ENCODE measurements at regions not wholly inside any gene's neighbourhood (a gene's known extent, or its start where the extent isn't known, plus 50 kb on each side); places are given as distances from the start of the nearest gene placed in this dataset.

GRCh38 chr2:217099561-217099960 lies 239.7 kb upstream of the TNP1 start:
- no peaks in the 10 kb centered on the region for H3K9me3 ChIP-seq
- TF ChIP-seq CTCF (IDR thresholded peaks at IDR 0.05) (no peak), POLR2AphosphoS5 (IDR thresholded peaks at IDR 0.05) (no peak), EP300 (IDR thresholded peaks at IDR 0.05) (no peak), POLR2A (IDR thresholded peaks at IDR 0.05) (no peak)
- H3K36me3 ChIP-seq: no peaks in the 10 kb centered on the region
- no peak overlapping the region for H3K4me3 ChIP-seq
- no peak overlapping the region for H3K27ac ChIP-seq
- DNase-seq: no peak
- intact Hi-C loops (cut with DNase I; ENCODE audit: low total_unique reads): no loop called here
- no peaks in the 10 kb centered on the region for H3K4me1 ChIP-seq
- no peaks in the 10 kb centered on the region for H3K27me3 ChIP-seq

DNA sequence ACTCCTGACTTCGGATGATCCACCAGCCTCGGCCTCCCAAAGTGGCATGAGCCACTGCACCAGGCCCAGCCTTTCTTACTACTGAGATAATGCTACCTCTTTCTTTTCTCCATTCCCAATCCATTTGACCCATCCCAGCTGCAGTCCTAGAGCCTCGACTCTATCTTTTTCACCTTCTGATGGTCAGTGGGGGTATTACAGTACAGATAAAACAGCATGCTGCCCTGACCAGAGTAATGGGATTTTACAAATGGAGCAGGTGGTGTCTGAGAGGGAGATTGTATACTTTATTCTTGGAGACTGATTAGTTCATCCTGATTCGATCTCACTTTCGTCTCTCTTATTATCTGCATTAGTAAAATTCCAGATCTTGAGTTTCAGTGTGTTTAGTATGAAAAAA lies 238.6 kb upstream of the TNP1 start:
- intact Hi-C loops (cut with DNase I; ENCODE audit: low total_unique reads): no loop called here
- Histone ChIP-seq H3K36me3 (no peaks in the 10 kb centered on the region), H3K4me3 (no peak overlapping the region), H3K27ac (no peak overlapping the region), H3K27me3 (no peaks in the 10 kb centered on the region), H3K4me1 (peaks cover 0 to under 1% (median 0%) of the 10 kb centered on the region in 4 donors), H3K9me3 (no peaks in the 10 kb centered on the region)
- TF ChIP-seq EP300 (IDR thresholded peaks at IDR 0.05) (no peak), CTCF (IDR thresholded peaks at IDR 0.05) (no peak), POLR2AphosphoS5 (IDR thresholded peaks at IDR 0.05) (no peak)
- no peak for DNase-seq
- 89 to 91% (median 90%) methylated on average over 5 of the region's 5 CpGs for WGBS, 5 donors

- no peak for TF ChIP-seq CTCF (IDR thresholded peaks at IDR 0.05)
- TF ChIP-seq POLR2A (IDR thresholded peaks at IDR 0.05): no peak
- no peak for TF ChIP-seq EP300 (IDR thresholded peaks at IDR 0.05)
- TF ChIP-seq POLR2AphosphoS5 (IDR thresholded peaks at IDR 0.05): no peak
- no peaks in the 10 kb centered on the region for H3K27me3 ChIP-seq
- H3K9me3 ChIP-seq: no peaks in the 10 kb centered on the region
- no peak for DNase-seq
- no peaks in the 10 kb centered on the region for H3K36me3 ChIP-seq
- no peak overlapping the region for H3K4me3 ChIP-seq
- peaks cover 6 to 11% (median 9%) of the 10 kb centered on the region in 4 donors for H3K4me1 ChIP-seq
- 79 to 87% (median 86%) methylated on average over 2 of the region's 2 CpGs for WGBS, 5 donors
- H3K27ac ChIP-seq: no peak overlapping the region
- intact Hi-C loops (cut with DNase I; ENCODE audit: low total_unique reads): no loop called here
Measured at GRCh38 chr2:217097346-217097745, 237.5 kb upstream of the TNP1 start.

GRCh38 chr2:217096474-217097225 lies 236.8 kb upstream of the TNP1 start:
- WGBS, 5 donors: 77 to 83% (median 81%) methylated on average over 7 of the region's 7 CpGs
- intact Hi-C loops (cut with DNase I; ENCODE audit: low total_unique reads): no loop called here
- Histone ChIP-seq H3K4me3 (no peak overlapping the region), H3K4me1 (peaks cover 6 to 12% (median 10%) of the 10 kb centered on the region in 4 donors), H3K27me3 (no peaks in the 10 kb centered on the region), H3K36me3 (no peaks in the 10 kb centered on the region), H3K27ac (no peak overlapping the region), H3K9me3 (no peaks in the 10 kb centered on the region)
- TF ChIP-seq EP300 (IDR thresholded peaks at IDR 0.05) (no peak), POLR2A (IDR thresholded peaks at IDR 0.05) (no peak)
- no peak for DNase-seq

GRCh38 chr2:217095511-217096205 lies 235.8 kb upstream of the TNP1 start:
- Histone ChIP-seq H3K36me3 (no peaks in the 10 kb centered on the region), H3K27me3 (no peaks in the 10 kb centered on the region), H3K27ac (no peak overlapping the region), H3K4me3 (no peak overlapping the region), H3K9me3 (no peaks in the 10 kb centered on the region), H3K4me1 (peaks cover 6 to 13% (median 10%) of the 10 kb centered on the region in 4 donors)
- no peak for DNase-seq
- intact Hi-C loops (cut with DNase I; ENCODE audit: low total_unique reads): no loop called here
- TF ChIP-seq POLR2A (IDR thresholded peaks at IDR 0.05) (no peak), EP300 (IDR thresholded peaks at IDR 0.05) (no peak), CTCF (IDR thresholded peaks at IDR 0.05) (no peak), POLR2AphosphoS5 (IDR thresholded peaks at IDR 0.05) (no peak)
- WGBS, 5 donors: 50 to 63% (median 54%) methylated on average over 4 of the region's 4 CpGs
